ENCODE measurements at regions not wholly inside any gene's neighbourhood (a gene's known extent, or its start where the extent isn't known, plus 50 kb on each side); places are given as distances from the start of the nearest gene placed in this dataset.

DNA sequence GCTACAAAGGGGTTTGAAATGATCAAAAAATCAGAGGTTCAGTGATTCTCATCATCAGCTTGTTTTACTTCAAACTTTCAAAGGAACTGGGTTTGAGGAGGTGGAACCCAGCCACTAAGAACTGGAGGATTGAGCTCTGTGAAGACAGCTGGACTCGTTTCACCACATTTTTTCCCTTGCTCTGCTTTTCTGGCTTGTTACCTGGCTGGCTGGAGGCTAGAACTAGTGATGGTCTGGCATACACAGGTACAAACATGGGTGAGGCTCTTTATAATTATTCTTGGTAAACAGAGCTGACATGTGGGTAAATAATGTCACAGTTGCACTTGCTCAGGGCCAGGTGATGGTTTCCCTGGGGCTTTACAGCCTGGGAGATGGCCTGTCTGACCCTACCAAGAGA, 352.5 kb downstream of the FGFR2 start:
- no peak for TF ChIP-seq CTCF (IDR thresholded peaks at IDR 0.05; ENCODE audit: low read length)
- no peak for TF ChIP-seq EZH2 (IDR thresholded peaks at IDR 0.05; ENCODE audit: borderline replicate concordance, low read length)
